RWPE1 (cell line): ENCODE measurements at regions not wholly inside any gene's neighbourhood (a gene's known extent, or its start where the extent isn't known, plus 50 kb on each side); places are given as distances from the start of the nearest gene placed in this dataset.
"Not testable (repeated sequence)": the region's sequence is repeated elsewhere in the genome, so short reads cannot be mapped to it uniquely, and the experiment has no call there.

Source experiments
- CTCF ChIA-PET: fragments of 350-600 bp; sonication (Branson Sonifier 250); formaldehyde crosslinking; extraction: SDS; loops from one replicate; lab custom pipeline; 2021; lab: Yijun Ruan, JAX
- POLR2A ChIA-PET: fragments of 400-600 bp; formaldehyde crosslinking; extraction: SDS; loops from one replicate; lab custom pipeline; 2020; ENCODE audit warnings: antibody characterized with exemption; ENCODE audit not compliant: low non-redundant PET; lab: Yijun Ruan, JAX
- DNase-seq: peaks from one replicate; pipeline ENCODE4 v3.0.0; 2012; ENCODE audit warnings: low spot score
- H3K27ac ChIP-seq: fragments of 450-650 bp; 2 replicates; pipeline ENCODE4 v1.5.1; 2017
- TF ChIP-seq, protein P1 (sequence below): fragments of 450-650 bp; conservative IDR thresholded peaks from 2 replicates; pipeline ENCODE4 v1.5.1; 2017; ENCODE audit warnings: low read depth, mild to moderate bottlenecking

DNA sequence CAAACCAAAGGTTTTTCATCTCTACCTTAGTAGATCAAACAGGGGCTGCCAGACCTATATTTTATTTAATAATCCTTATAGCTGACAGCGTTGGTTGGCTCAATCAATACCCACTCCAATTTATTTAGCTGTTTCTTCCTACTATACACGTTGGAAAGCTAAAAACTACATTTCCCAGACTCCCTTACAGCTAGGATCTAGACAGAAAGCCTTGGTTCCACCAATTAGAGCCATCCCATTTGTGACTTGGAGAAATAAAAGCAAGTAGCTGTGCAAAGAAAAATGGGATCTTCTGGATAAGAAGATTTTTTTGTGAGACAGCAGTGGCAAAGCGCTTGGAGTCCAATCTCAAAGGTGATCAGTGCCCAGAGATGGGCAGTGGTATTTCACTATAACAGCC lies 331.3 kb upstream of the MEIS1 start:
- no peak overlapping the region for H3K27ac ChIP-seq
- no peak for DNase-seq
- TF ChIP-seq, protein P1, sequence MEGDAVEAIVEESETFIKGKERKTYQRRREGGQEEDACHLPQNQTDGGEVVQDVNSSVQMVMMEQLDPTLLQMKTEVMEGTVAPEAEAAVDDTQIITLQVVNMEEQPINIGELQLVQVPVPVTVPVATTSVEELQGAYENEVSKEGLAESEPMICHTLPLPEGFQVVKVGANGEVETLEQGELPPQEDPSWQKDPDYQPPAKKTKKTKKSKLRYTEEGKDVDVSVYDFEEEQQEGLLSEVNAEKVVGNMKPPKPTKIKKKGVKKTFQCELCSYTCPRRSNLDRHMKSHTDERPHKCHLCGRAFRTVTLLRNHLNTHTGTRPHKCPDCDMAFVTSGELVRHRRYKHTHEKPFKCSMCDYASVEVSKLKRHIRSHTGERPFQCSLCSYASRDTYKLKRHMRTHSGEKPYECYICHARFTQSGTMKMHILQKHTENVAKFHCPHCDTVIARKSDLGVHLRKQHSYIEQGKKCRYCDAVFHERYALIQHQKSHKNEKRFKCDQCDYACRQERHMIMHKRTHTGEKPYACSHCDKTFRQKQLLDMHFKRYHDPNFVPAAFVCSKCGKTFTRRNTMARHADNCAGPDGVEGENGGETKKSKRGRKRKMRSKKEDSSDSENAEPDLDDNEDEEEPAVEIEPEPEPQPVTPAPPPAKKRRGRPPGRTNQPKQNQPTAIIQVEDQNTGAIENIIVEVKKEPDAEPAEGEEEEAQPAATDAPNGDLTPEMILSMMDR, result no peak
- POLR2A ChIA-PET, result no interaction called here
- CTCF ChIA-PET, result no interaction called here

DNA sequence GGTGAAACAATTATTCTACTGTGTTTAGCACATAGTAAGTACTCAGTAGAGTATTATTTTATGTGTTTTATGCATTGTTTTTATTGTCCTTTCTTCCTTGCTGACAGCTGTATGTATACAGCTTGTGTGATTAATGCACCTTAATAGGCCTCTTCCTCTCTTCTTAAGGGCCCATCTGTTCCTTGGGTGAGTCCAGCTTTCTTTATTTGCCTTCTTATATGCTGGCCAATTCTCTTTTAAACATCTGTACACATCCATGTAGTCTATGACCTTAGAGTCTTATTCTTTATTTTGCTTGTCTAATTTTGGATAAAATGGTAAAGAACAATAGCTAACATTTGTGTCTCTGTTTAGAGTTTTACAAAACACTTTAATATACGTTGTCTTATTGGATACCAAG lies 333.7 kb upstream of the MEIS1 start:
- no peak for DNase-seq
- ChIA-PET POLR2A (no interaction called here), CTCF (no interaction called here)
- no peak overlapping the region for H3K27ac ChIP-seq
- TF ChIP-seq, protein P1, result no peak

DNA sequence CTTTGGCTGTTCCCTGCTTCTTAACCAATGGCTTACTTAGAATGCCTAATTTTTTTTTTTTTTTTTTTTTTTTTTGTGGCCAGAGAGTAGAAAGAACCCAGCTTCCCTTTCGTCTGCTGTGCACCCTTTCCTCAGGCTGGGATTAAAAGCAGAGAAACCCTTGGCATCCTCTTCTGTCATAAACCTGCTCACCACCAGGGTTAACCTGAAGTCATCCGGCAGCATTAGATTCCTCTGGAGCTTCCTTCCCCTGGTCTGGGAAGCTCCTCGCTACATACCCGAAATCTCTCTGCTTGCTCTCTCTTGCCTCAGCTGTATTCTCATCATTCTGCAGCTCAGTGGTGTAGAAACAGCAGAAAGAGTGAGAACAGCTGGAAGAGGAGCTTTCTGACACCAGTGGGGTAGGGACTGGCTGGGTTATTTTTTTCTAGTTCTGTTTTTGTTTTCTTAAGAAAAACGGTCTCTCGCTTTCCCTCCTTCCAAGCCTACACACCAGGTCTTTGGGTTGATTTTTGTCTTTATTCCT lies 339.0 kb upstream of the MEIS1 start:
- TF ChIP-seq, protein P1, result no peak
- H3K27ac ChIP-seq, result no peak overlapping the region
- ChIA-PET POLR2A (no interaction called here), CTCF (interaction anchor here (0.5 kb wide), 1 partner anchor 10 kb away, joined by 3 read pairs; no protein-coding TSS in a partner anchor)
- DNase-seq, result no peak

DNA sequence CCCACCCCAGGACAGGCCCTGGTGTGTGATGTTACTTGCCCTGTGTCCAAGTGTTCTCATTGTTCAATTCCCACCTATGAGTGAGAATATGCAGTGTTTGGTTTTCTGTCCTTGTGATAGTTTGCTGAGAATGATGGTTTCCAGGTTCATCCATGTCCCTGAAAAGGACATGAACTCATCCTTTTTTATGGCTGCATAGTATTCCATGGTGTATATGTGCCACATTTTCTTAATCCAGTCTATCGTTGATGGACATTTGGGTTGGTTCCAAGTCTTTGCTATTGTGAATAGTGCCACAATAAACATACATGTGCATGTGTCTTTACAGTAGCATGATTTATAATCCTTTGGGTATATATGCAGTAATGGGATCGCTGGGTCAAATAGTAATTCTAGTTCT lies 340.2 kb upstream of the MEIS1 start:
- POLR2A ChIA-PET, CTCF ChIA-PET, H3K27ac ChIP-seq, DNase-seq: not testable (repeated sequence)

DNA sequence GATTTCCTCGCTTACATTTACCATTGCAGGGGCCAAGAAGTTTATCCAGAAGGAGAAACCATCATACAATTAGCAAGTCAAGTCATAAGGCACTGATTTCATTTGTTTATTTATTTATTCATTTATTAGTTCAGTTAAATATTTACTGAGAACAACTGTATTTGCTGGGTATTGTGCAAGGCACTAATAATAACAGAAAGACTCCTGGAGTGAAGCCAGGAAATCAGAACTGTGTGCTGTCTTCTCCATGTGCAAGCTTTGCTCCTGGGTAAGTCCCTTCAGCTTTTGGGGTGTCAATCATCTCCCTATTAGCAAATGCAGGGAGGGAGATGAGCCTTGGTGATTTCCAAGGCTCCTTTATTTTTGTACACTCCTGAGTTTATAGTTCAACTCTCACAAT lies 341.6 kb upstream of the MEIS1 start:
- DNase-seq, result no peak
- TF ChIP-seq, protein P1, result no peak
- POLR2A ChIA-PET, result no interaction called here
- CTCF ChIA-PET, result interaction anchor here (1.1 kb wide), 1 partner anchor 96 kb away, joined by 3 read pairs; no protein-coding TSS in a partner anchor
- no peak overlapping the region for H3K27ac ChIP-seq

DNA sequence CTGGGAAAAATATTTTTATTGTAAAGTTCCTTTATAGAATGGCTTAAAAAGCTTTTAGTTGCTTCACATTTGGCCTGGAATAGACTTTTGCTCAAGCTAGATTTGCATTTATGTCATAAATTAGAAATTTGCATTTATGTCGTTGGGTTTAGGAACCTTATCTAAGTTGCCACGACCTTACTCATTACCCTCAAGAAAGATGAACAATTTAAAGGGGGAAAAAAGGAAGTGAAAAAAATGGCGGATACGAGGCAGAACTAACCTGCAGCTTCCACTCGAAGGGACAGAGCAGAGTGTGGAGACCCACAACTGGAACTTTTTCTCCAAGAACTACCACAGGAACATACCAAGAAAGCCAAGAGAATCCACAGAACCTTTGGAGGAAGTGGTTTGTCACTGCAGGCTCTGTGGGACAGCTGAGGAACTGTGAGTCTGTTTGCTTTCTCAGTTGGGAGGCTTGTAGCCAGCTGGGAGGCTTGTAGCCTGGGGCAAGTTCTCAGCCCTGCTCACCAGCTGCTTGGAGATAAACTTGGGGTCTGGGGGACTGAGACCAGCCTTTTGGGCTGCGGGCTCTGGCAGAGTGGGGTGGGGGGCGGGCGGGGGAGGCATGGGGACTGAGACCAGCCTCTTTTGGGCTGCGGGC lies 349.9 kb upstream of the MEIS1 start:
- H3K27ac ChIP-seq, result no peak overlapping the region
- no peak for DNase-seq
- ChIA-PET CTCF (interaction anchor here (0.5 to 0.6 kb wide), 2 partner anchors 11 to 665 kb away, joined by 3 read pairs; no protein-coding TSS in a partner anchor), POLR2A (no interaction called here)
- TF ChIP-seq, protein P1, result no peak

DNA sequence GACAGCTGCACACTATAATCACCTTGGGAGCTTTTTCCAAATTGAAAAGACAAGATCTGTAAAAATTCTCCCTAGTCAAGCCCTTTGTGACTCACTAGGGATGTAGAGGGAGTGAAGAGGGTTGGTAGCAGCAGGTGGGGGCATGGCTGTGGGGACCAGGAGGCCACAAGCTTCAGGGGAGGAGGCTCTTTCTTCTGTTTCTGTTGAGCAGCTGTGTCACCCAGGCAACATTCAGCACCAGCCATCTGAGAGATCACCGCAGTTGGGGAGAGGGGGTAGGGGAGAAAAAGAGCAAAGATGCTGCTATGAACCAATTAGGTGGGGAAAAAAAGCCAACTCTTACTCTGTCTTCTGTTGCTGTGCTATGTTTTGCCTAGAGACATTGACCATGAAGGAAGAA lies 352.3 kb upstream of the MEIS1 start:
- TF ChIP-seq, protein P1, result no peak
- no peak overlapping the region for H3K27ac ChIP-seq
- ChIA-PET CTCF (no interaction called here), POLR2A (no interaction called here)
- no peak for DNase-seq
